ENCODE measurements at regions not wholly inside any gene's neighbourhood (a gene's known extent, or its start where the extent isn't known, plus 50 kb on each side); places are given as distances from the start of the nearest gene placed in this dataset.
"Not testable (repeated sequence)": the region's sequence is repeated elsewhere in the genome, so short reads cannot be mapped to it uniquely, and the experiment has no call there.

- no peak for DNase-seq
Measured at GRCh38 chr5:15334551-15335266, 165.3 kb upstream of the FBXL7 start.

- no peak for DNase-seq
Measured at GRCh38 chr5:15333091-15333490, 166.9 kb upstream of the FBXL7 start.

GRCh38 chr5:15326932-15327331 lies 173.0 kb upstream of the FBXL7 start:
- no peak for DNase-seq

GRCh38 chr5:15326471-15326870 lies 173.5 kb upstream of the FBXL7 start:
- DNase-seq = no peak

GRCh38 chr5:15322421-15322820 lies 177.6 kb upstream of the FBXL7 start:
- DNase-seq = no peak

GRCh38 chr5:15321776-15322175 lies 178.2 kb upstream of the FBXL7 start:
- no peak for DNase-seq

GRCh38 chr5:15320871-15321270 lies 179.1 kb upstream of the FBXL7 start:
- no peak for DNase-seq

GRCh38 chr5:15304914-15305834 lies 194.8 kb upstream of the FBXL7 start:
- no peak for DNase-seq

- DNase-seq = no peak
Measured at GRCh38 chr5:15304066-15304731, 195.8 kb upstream of the FBXL7 start.

- DNase-seq = no peak
Measured at GRCh38 chr5:15300141-15300540, 199.8 kb upstream of the FBXL7 start.

DNA sequence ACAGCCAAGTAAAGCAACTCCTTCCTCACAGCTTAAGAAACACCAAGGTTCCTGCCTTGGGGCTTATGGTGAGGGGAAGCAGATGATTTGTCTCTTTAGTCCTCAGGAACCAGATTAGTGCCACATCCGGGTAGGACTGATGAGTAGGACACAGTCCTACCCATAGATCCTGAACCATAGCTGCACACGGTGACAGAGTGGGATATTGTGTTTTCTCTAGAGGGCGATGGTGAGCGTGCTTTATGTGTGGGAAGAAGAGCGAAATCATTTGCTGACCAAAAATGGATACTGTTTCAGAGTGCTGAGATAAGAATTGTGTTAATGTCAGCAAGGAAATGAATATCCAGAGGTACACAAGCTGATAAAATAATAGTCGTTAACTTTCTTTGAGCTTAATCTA lies 209.0 kb upstream of the FBXL7 start:
- DNase-seq = no peak

DNA sequence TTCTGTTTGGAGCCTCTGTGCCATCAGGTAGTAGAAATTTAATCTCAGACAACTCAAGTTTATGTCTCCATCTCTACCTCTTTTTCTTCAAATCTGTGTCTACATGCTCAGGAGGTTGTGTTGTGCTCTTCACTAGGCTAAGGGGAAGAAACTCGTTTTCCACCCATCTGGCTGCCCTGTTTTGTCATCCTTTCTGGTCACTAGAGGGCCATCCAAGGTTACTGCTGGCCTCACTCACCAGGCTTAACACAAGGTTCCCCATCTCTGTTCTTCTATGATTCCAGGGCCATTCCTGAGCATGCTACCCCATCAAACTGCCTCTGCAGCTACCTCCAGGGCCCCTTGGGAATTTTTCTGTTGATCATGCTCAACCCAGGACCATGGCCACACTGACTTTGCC lies 213.3 kb upstream of the FBXL7 start:
- no peak for DNase-seq

DNA sequence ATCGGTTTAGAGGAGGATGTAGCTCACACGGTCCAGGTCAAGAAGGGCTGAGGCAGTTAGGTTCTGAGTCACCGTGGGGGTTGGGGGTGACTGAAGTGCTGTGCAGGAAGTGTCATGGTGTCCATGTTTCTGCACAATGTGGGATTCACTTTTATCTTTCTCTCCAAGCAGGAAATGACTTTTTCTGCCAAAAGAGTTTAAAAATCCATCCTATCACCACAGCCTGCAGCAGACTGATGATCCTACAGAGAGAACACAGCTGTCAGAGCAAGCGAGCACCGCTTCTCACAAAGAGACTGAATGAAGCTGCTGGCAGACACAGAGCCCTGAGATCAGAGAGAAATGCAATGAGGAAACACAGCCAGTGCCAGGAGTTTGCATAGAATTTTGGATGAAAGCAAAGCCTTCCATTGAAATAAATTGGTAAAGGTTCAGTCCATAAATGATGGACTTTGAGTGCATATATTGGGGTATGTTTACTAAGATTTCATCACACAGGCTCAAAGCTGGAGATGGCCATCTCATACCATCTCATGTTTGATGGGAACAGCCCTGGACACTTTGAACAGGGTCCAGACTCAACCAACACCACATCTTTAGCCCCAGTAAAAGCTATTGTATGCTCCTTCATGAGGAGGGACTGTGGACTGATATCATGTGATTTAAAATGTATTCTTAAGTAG lies 213.9 kb upstream of the FBXL7 start:
- DNase-seq = peak; percentile 81

GRCh38 chr5:15284706-15285105 lies 215.3 kb upstream of the FBXL7 start:
- DNase-seq = no peak

DNA sequence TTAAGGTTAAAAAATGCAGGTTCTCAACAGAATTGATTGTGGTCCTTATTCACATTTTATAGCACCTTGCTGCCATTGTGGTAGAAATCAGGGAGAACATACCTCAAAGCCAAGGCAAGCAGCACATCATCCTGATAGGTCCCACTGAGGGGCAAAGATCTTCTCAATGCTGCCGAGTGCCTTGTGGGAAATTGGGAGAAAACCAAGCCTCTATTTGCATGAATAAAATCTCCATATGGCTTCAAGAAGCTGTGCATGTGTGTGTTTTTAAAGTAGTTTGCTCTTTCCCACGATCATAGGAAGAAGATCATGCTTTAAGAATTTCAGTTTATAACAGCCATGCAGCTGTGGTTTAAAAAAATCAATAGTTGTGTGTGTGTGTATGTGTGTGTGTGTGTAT lies 216.9 kb upstream of the FBXL7 start:
- DNase-seq = no peak

DNA sequence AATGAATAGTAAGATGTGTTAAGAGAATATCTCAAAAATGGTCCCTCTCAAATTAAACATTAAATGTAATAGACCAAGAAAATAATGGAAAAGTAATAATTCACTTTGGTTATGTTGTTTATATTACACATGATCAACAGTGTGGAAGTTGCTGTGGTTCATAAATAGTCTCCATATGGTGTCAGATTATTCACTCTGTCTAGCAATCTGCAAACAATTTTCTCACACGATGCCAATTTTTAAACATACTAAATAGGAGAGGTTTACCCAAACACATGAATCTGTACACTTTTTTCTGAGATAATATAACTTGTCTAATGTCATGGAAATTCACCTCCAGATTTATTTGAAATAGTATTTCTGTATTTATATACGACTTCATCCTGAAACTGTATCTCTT lies 217.4 kb upstream of the FBXL7 start:
- no peak for DNase-seq

GRCh38 chr5:15271596-15271995 lies 228.4 kb upstream of the FBXL7 start:
- DNase-seq = not testable (repeated sequence)

GRCh38 chr5:15267966-15268365 lies 232.0 kb upstream of the FBXL7 start:
- no peak for DNase-seq

GRCh38 chr5:15266841-15267240 lies 233.1 kb upstream of the FBXL7 start:
- peak; percentile 19 for DNase-seq

GRCh38 chr5:15266229-15266628 lies 233.8 kb upstream of the FBXL7 start:
- DNase-seq = no peak

DNA sequence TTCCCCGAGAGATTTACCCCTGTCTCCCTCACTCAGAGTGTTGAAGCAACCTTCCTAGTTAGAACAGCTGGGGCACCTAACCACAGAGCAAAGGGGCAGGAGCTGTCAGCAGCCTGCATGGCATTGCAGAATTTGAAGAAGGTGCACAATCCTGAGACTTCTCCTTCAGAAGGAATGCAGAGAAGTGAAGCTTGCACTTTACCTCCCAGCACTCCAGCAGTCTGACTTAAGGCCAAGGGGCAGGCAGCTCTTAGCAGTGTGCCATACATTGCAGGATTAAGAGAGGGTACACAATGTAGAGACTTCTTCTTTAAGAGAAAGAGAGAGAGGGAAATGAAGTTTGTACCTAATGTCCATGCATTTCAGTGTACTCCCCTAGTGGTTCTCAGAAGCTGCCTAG lies 236.0 kb upstream of the FBXL7 start:
- no peak for DNase-seq

DNA sequence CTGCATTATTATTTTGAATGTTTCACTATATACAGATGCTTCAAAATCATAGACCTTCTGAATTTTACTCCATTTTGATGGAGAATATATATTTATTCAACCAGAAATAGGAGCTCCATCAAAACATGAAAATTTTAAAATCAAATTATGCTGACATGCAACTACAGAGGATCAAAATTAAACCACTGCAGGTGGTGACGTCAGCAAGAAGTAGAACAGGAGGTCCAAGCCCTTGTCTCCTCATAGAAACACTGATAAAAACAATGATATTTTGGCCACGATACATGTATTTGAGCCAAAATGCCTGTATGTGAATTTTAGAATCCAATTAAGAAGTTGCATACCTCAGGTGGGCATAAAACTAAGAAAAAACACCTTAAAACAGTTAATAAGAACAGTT lies 236.6 kb upstream of the FBXL7 start:
- DNase-seq = no peak

Measured in fibroblast of skin of abdomen (primary cell).